Gastroesophageal sphincter (tissue), 2 donors: ENCODE measurements at regions not wholly inside any gene's neighbourhood (a gene's known extent, or its start where the extent isn't known, plus 50 kb on each side); places are given as distances from the start of the nearest gene placed in this dataset.

Experiments used
- POLR2A ChIP-seq, 2 donors: fragments of 450-650 bp; IDR thresholded peaks; one replicate each; pipeline ENCODE4 v1.6.1; 2017; ENCODE audit warnings: antibody characterized with exemption in 2 of 2, mild to moderate bottlenecking in 2 of 2, moderate library complexity in 1 of 2
- POLR2AphosphoS5 ChIP-seq: sonication (generic); formaldehyde crosslinking; IDR thresholded peaks from one replicate; pipeline ENCODE4 v1.6.1; 2017; ENCODE audit warnings: antibody characterized with exemption

DNA sequence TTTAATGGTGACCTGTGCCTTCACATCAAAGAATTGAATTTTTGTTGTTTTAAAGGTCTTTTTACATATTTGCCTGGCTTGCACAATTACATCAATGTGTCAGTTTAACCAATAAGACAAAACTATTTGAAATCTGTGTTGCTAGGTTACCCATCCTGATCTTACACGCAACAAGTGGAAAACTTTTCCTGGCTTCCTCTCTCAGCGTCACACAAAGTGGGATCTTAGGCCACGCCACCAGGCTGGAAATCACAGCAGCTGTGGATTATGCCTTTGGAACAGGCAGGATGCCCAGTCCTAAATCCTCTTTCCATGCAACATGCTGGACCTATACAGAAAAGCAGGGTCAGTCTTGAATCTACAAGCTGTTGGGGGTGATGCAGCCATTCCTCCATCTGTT is 298.2 kb upstream of the HNRNPA3 start:
- TF ChIP-seq POLR2A (IDR thresholded peaks at IDR 0.05) (no peak), POLR2AphosphoS5 (no peak)
